ENCODE measurements at regions not wholly inside any gene's neighbourhood (a gene's known extent, or its start where the extent isn't known, plus 50 kb on each side); places are given as distances from the start of the nearest gene placed in this dataset.
"Not testable (repeated sequence)": the region's sequence is repeated elsewhere in the genome, so short reads cannot be mapped to it uniquely, and the experiment has no call there.

DNA sequence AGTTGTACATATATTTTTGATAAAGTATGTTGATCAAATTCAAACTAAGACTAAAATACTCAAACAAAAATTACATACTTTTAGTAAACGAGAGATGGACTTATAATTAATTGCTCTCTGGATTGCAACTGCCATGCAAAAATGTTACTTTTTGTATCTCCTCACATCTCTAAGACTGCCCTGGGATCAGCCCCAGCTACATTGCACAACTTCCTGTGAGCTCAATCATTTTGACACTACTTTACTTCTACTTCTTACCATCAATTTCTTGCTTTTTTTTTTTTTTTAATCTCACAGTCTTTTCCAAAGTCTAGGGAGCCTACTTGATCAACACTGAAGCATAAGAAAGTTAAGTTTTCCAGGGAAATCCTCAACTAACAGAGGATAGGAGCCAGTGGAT lies 506.0 kb upstream of the CDH10 start:
- DNase-seq = no peak

DNA sequence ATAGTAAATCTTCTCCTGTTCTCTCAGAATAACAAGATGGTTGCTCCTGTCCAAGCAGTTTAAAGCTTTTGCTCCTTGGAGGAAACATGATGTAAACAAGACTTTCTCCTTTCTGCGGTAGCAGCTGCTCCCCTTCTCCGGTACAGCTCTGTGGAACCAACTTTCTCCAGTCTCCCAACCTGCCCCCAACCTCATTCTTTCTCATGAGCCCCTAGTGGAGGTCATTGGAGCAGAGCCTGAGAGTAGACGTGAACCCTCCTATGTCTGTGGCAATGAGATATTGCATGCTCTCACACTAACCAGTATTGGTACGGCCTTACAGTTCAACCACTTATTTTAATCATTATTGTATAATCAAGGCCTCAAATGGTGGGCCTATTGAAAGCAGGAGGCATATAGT lies 483.8 kb upstream of the CDH10 start:
- no peak for DNase-seq

DNA sequence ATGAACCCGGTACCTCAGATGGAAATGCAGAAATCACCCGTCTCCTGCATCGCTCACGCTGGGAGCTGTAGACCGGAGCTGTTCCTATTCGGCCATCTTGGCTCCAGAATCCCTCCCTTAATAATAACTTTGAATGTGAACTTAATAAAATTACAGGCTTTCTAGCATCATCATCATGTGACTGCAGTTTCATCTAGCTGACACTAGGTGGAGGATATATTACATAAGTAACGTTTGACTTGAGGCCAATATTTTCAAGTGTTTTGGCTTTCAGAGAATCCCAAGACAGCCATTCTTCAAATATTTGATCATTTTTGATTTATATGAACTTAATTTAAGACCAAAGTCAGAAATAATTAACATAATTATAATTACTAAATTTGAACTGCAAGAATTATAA lies 474.9 kb upstream of the CDH10 start:
- no peak for DNase-seq

DNA sequence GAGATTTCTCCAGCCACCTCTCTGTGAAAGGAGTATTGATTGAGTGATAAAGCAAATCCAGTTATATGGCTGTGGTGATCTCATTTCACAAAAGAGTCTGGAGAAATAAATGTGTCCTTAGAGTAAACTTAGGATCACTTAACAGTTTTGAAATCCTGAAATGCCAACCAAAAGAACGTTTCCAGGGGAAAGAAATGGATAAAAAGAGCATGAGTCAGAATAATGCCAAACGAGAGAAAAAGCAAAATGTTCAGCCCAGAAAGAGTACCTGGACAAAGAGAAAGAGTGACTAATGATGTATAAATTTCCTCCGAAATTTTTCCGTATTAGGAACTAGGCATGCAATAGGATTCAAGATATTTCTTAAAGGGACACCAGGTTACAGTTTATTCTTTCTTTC lies 463.1 kb upstream of the CDH10 start:
- no peak for DNase-seq

DNA sequence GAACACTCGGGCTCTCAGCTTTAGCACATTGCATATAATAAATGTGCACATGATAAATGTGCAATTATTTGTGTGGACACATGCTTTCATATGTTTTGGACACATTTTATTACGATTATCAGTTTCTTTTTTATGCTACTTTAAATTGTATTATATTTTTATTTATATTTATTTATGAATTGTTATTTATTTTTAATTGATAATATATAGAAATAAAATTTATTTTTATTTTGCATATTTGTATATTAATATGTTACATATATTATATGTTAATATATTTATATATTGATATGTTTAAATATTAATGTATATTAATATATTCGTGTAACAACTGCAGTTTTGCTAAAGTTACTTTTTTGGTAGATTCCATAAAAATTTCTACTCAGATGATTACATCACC lies 454.8 kb upstream of the CDH10 start:
- no peak for DNase-seq

DNA sequence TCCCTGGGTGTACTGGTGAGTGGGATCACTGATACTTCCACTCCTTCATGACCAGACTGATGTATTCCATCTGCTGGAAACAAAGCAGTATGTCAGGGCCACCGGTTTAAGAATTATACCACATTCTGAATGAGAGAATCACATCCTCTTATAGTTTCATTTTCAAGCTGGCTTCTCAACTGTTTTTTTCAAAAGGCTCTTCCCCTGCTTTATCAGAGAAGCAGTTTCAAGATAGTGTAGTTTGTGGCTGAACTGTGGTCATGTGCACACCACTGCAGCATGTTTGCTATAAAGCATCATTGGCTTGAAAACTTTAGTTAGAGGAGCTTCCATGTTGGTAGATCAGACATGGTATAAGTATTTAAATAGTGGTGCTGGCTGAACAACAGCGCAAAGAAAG lies 450.5 kb upstream of the CDH10 start:
- no peak for DNase-seq

DNA sequence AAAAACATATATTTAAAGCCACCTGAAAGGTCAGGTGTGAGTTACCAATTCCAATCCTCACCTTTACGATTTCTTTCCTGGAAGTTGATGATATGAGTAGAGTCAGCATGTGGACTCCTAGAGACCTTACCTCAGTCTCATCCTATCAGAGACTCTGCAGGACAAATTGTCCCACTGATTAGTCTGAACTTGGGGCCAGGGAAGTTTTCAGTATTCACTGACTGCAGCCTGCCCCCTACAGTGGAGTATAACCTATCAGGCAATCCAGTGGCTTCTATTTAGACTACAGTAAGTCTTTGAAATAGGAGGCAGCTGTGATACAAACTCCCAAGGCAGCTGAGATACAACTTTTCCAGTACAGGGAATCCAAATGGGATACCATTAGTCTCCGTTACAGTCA lies 449.4 kb upstream of the CDH10 start:
- DNase-seq = no peak

DNA sequence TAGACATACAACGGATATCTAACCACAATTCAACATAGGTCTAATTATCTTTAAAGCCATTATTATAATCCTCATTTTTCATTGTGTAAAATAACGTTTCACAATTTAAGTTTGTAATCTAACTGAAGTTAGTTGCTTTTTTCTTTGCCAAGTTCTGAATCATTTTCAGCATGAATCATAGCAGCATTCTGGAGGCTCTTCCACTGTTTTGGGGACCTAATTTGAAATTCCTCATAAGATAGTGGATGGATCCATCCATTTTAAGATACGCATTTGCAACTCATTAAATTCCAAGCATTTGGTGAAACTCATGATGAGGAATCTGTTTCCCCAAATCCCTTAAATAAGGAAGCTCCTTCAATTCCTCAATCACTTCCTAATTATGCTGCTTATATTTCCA lies 447.1 kb upstream of the CDH10 start:
- no peak for DNase-seq

DNA sequence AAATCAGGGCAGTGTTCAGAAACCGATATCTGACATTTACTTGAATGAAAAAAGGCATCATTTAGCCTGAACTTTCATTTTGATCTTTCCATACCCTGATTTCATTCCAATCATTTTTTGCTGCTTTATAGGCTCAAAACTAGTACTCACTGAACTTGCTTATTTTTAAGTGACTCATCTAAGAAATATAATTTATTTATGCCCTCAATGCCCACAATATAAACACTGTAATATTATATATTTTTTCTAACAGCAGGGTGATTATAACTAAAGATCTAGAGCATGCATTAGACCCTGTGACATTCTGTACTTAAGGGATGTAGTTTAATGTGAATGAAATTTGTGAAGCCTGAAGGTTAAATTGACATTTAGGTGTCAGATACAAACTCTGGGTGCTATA lies 446.1 kb upstream of the CDH10 start:
- DNase-seq = no peak

DNA sequence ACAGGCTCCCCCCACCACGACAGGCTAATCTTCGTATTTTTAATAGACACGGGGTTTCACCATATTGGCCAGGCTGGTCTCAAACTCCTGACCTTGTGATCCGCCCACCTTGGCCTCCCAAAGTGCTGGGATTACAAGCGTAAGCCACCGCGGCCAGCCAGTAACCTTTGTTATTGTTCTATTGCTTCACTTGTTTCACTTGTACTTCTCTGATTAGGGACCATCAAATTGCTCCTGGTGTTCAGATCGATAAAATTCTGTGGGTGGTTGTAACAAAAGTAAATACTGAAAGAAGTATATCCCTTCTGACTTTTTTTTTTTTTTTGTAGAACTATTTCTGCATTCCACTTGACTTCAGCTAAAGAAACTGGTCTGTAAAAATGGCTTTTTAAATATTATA lies 445.5 kb upstream of the CDH10 start:
- DNase-seq = no peak

DNA sequence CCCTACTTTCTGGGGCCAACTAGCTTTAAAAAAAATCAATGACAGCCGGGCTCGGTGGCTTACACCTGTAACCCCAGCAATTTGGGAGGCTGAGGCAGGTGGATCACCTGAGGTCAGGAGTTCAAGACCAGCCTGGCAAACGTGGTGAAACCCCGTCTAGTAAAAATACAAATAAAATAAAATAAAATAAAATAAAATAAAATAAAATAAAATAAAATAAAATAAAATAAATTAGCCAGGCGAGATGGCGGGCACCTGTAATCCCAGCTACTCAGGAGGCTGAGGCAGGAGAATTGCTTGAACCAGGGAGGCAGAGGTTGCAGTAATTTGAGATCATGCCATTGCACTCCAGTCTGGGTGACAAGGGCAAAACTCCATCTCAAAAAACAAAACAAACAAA lies 443.9 kb upstream of the CDH10 start:
- DNase-seq = not testable (repeated sequence)

DNA sequence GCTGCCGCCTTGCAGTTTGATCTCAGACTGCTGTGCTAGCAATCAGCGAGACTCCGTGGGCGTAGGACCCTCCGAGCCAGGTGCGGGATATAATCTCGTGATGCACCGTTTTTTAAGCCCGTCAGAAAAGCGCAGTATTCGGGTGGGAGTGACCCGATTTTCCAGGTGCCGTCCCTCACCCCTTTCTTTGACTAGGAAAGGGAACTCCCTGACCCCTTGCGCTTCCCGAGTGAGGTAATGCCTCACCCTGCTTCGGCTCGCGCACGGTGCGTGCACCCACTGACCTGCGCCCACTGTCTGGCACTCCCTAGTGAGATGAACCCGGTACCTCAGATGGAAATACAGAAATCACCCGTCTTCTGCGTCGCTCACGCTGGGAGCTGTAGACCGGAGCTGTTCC lies 438.5 kb upstream of the CDH10 start:
- not testable (repeated sequence) for DNase-seq

DNA sequence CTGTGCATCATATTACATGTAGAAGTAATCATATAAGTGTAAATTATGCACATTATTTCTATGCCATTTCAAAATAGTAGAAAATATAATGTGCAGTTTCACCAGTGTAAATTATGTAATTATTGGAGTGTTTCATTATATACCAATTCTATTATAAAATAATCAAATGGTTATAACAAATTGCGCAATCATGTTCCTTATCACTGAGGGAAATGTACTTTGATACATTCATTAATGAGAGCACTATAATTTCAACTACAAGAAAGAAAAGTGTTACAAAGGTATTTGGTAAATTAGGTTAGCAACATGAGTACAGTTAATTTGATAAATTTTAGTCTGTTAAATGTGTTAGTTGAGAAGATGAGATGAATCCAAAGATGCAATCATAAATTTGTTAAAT lies 421.5 kb upstream of the CDH10 start:
- no peak for DNase-seq

DNA sequence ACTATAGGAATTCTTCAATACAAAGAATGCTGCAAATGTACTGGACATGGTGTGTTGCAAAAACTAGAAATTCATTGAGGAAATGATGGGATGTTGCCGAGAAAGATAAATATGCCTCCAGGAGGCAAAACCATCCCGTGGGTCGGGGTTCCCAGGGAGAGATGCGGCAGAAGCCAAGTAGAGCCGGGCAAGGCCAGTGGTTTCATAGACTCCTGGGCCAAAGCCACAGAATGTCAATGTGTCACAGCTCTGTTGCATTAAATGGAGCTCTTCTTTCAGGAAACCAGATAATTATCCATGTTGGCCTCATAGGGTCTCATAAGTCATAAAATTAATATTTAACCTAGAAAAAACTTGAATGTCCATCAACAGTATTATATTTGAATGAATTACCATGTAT lies 419.5 kb upstream of the CDH10 start:
- no peak for DNase-seq

DNA sequence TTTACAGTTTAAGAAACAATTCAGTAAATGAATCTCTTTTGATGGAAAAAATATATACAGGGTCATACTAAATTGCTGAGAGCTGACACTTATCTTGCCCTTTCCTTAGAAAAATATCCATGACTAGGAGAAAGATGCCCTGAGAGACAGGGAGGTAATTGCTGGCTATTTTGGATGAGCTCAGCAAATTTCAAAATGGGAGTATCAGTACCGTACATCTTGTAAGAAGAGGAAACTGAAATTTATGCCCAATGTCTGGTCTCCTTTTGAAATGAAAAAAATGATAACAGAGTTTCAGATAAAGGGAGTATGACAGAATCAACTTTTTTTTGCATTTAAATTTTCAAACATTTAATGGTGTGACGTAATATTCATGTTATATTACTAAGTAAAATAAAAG lies 415.8 kb upstream of the CDH10 start:
- no peak for DNase-seq

DNA sequence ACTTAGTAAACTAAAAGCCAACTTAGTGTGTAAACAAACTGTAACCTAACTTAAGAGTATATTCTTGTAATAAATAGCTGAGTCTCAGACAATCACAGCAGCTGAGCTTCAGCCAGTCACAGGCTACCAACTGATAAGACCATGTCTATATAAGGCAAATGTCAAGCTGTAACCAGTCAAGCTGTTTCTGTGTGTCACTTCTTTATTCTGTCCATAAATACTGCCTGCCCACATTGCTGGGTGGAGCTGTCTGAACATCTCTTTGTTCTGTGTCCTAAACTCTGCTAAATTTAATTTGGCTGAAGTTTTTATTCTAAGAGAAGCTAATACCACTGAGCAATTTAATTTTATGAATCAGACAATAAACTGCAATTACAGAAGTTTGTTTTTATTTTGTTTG lies 412.1 kb upstream of the CDH10 start:
- DNase-seq = no peak

DNA sequence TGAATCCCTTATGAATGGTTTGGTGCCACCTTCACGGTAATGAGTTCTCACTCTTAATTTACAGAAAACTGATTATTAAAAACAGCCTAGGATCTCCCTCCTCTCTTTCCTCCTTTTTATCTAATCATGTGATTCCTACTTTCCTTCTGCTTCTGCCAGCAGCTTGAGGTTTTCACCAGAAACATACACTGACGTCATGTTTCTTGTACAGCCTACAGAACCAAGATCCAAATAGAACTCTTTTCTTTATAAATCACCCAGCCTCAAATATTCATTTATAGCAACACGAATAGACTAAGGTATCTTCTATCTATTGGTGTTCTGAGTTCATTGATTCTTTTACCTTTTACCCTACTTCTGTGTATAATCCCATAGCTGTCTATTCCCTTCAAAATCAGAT lies 388.9 kb upstream of the CDH10 start:
- DNase-seq = no peak

DNA sequence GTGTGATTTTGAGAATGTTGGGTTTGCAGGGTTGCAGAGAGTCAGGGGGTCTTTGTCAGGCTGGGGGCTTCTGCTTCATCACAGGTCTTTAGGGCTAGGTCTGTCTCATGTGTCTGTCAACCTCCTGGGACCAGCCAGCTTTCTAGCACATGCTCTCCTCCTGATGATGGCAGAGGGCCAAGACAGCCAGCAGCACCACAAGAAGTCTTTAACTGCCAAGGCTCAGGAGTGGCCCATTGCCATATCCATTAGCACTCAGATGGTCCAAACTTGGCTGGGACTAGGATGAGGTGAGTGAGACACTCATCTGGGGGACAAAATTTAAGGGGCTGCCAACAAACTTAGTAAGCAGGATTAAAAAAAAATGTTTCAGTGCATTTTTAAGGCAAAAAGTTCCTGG lies 384.2 kb upstream of the CDH10 start:
- no peak for DNase-seq

DNA sequence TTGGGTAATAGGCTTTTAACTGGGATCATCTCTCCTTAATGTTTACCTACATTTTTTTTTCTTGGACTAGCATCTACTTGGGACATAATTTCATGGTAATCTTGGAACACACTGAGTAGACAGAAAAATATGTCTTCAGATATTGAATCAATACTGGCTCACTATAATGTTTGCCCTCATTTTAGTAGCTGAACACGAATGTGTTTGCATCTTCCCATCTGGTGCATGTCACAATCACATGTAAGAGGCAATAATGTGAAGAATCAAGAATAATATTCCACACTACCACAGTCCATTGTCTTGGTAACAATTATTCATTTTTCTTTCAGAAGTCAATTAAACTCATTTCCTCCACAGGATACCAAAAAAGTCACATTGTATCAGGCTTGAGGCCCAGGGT lies 382.7 kb upstream of the CDH10 start:
- no peak for DNase-seq

DNA sequence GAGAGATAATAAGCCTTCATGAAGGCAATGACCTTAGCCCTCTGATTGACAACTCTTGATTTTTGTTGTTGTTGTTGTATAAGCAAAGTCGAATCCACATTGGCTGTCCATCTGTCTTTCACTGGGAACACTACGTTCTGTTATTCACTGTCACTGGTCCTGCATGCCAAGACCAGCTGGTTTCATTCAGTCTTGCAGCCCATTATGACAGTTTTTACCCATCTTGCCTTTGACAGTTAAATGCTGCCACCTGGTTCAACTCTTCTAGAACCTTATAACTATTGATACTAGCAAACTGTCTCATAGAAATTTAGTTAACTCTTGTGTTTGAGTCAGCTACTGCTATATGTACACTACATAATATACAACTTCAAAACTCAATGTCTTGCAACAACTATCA lies 382.3 kb upstream of the CDH10 start:
- no peak for DNase-seq

DNA sequence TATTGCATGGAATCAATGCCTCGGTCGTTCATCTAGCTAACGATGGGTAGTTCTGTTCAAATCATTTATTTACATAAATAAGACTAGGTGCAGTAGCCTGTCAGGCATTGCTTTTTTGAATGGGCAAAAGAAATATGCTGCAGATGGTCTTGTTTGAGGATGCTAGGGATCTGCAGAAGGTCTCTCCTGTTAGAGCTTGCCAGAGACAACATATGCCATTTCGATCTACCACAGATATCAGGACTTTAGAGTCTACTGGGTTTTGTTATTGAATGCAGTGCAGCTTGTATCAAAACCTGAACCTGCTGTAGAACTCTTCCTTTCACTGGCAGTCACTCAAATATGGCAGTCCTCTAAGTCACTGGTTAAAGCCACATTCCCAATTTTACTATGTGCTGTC lies 381.1 kb upstream of the CDH10 start:
- DNase-seq = no peak

DNA sequence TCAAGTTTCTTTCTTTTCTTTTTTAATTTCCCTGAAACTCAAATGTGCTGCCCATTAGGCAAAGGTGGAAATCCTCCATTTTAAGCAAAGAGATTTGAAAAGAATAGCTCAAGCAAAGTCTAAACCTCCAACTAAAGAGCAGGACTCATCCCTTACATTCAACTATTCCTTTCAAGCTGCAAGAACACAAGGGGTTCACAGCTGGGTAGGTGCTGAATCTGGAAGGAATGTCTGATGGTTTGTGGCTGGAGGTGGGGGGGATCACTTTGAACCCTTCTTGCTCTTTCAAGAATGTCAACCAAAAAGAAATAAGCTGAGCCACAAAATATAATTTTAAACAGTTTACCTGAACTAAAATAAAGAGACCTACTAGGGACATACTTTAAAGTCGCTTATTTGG lies 375.7 kb upstream of the CDH10 start:
- DNase-seq = no peak

DNA sequence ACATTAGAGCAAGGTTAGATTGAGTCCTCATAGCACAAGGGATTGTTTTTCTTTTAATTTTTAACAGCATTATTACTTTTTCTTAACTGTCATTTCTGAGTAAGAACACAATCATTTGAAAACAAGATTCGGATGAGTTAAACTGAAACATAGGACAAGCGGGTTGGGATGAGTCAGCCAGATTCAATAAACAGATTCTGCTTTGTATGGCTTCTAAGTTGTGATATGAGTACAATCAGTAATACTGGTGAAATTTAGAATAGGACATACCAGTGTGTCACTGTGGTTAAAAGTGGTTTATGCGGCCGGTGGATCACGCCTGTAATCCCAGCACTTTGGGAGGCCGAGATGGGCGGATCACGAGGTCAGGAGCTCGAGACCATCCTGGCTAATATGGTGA lies 364.3 kb upstream of the CDH10 start:
- no peak for DNase-seq

DNA sequence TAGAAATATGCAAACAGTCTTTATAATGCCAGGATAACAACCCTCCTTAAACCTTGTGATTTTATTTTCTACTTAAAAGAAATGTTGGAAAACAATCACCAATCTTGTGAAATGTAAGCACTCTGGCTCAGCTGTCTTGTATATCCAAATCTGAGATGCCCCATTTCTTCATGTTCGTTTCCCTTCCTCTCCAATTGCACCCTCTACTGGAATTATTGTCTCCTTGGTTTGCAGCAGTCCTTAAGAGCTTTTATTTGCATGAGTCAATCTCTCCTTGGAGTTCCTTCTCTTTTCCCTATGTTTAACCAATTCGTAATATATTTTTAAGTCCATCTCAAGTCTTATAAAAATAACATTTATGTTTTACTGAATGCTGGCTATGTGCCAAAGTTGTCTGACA lies 362.0 kb upstream of the CDH10 start:
- no peak for DNase-seq

DNA sequence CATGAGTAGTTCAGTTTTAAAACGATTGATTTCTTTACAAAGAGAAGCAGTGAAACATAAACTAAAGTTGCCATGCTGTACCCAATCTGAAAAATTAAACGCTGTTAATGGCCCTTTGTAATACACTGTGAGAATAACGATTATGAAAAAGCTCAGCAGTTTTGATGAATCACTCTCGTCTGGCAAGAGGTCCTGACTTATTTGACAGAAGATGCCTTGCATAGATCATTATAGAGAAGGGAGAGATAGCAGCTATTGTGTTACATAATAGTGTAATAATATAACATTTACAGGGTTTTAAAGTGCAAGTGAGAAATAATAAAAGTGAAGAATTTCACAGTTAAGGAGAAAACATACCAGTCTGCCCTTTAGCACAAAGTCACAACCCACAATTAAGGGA lies 361.5 kb upstream of the CDH10 start:
- DNase-seq = no peak

DNA sequence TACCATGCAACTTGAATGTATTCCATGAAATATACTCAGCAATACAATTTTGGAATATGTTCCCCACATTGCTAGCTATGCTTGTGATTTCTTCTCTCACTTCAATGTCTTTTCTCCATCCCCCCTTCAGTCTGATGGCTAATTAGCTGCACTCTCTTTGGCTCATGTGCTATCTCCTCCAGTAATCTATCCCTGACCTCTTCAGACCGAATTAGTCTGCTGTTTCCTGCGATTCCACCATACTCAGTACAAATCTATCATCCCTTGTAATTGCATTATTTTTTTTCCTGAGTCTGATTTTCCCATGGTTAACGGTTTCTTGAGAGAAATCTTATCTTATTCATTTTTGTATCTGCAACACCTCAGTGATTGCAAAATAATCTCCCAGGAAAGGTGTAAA lies 360.7 kb upstream of the CDH10 start:
- DNase-seq = no peak

DNA sequence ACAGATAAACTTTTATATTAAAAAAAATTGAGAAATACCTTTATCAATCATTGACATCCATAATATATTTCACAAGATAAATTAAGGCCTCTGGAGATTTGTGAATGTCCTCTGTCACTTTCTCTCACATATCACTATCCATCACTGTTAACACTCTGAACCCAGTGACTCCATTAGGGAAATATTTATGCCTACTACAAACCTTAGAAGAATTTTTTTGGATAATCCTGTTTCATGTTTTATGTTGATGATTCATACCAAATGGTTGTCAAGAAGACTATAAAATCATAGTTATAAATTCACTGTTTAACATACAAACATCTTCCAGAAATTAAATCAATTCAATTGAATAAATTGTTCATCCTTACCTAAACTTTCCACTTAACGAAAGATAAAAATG lies 357.6 kb upstream of the CDH10 start:
- no peak for DNase-seq
